WTC11 (cell line): ENCODE measurements at regions not wholly inside any gene's neighbourhood (a gene's known extent, or its start where the extent isn't known, plus 50 kb on each side); places are given as distances from the start of the nearest gene placed in this dataset.
"Not testable (repeated sequence)": the region's sequence is repeated elsewhere in the genome, so short reads cannot be mapped to it uniquely, and the experiment has no call there.

Source experiments
- ATAC-seq: fragments of 200-7000 bp; cut with Tn5 transposase; 2 replicates; pipeline ENCODE4 v1.10.0; 2021; ENCODE audit warnings: mild to moderate bottlenecking, moderate library complexity
- CTCF ChIA-PET: fragments of 300-600 bp; sonication (Branson Sonifier 250); formaldehyde crosslinking; loops from one replicate; lab custom pipeline; 2021; ENCODE audit warnings: antibody characterized with exemption; lab: Charles Lee
- POLR2A ChIA-PET: fragments of 350-600 bp; sonication (Branson Sonifier 250); formaldehyde crosslinking; loops from one replicate; lab custom pipeline; 2021; ENCODE audit warnings: antibody characterized with exemption; lab: Charles Lee
- DNase-seq: peaks from one replicate; pipeline ENCODE4 v3.0.0; 2021; ENCODE audit warnings: low spot score
- H3K27ac Mint-ChIP-seq: 2 replicates; pipeline ENCODE4 v1.8.0; 2021; ENCODE audit warnings: mixed read lengths
- H3K27me3 Mint-ChIP-seq: 2 replicates; pipeline ENCODE4 v1.8.0; 2021; ENCODE audit warnings: low read depth, mild to moderate bottlenecking, moderate library complexity, mixed read lengths
- H3K36me3 Mint-ChIP-seq: 2 replicates; pipeline ENCODE4 v1.8.0; 2021; ENCODE audit warnings: mixed read lengths
- H3K4me1 Mint-ChIP-seq: 2 replicates; pipeline ENCODE4 v1.8.0; 2022; ENCODE audit warnings: mixed read lengths
- H3K4me3 Mint-ChIP-seq: 2 replicates; pipeline ENCODE4 v1.8.0; 2021; ENCODE audit warnings: mild to moderate bottlenecking, moderate library complexity, mixed read lengths
- H3K9me3 Mint-ChIP-seq: 2 replicates; pipeline ENCODE4 v1.8.0; 2021; ENCODE audit warnings: mixed read lengths
- ATF1 ChIP-seq: sonication (generic); formaldehyde crosslinking; IDR thresholded peaks from 2 replicates; pipeline ENCODE4 v1.8.1; 2023; ENCODE audit warnings: mild to moderate bottlenecking, moderate library complexity, missing genetic modification reagents
- ATF3 ChIP-seq: sonication (generic); formaldehyde crosslinking; conservative IDR thresholded peaks from 2 replicates; pipeline ENCODE4 v1.8.1; 2022; ENCODE audit warnings: mild to moderate bottlenecking, missing genetic modification reagents
- E2F4 ChIP-seq: sonication (generic); formaldehyde crosslinking; IDR thresholded peaks from 2 replicates; pipeline ENCODE4 v1.8.1; 2022; ENCODE audit warnings: low read depth, mild to moderate bottlenecking, moderate library complexity, missing genetic modification reagents, borderline replicate concordance
- E2F5 ChIP-seq: sonication (generic); formaldehyde crosslinking; IDR thresholded peaks from 2 replicates; pipeline ENCODE4 v1.8.1; 2022; ENCODE audit warnings: mild to moderate bottlenecking, moderate library complexity, missing genetic modification reagents
- ESRRA ChIP-seq: sonication (generic); formaldehyde crosslinking; IDR thresholded peaks from 2 replicates; pipeline ENCODE4 v1.8.1; 2022; ENCODE audit warnings: mild to moderate bottlenecking, missing genetic modification reagents, borderline replicate concordance
- FOXJ3 ChIP-seq: sonication (generic); formaldehyde crosslinking; IDR thresholded peaks from 2 replicates; pipeline ENCODE4 v1.9.0; 2021; ENCODE audit warnings: missing genetic modification reagents, mild to moderate bottlenecking, borderline replicate concordance
- GABPB1 ChIP-seq: sonication (generic); formaldehyde crosslinking; IDR thresholded peaks from 2 replicates; pipeline ENCODE4 v1.8.1; 2023; ENCODE audit warnings: mild to moderate bottlenecking, missing genetic modification reagents
- GTF2I ChIP-seq: fragments of 250-450 bp; sonication (Bioruptor Pico); conservative IDR thresholded peaks from 2 replicates; pipeline ENCODE4 v1.4.0; 2021; ENCODE audit warnings: mild to moderate bottlenecking
- HMGA2 ChIP-seq: fragments of 250-450 bp; sonication (Bioruptor Pico); IDR thresholded peaks from 2 replicates; pipeline ENCODE4 v1.4.0; 2021; ENCODE audit warnings: mild to moderate bottlenecking, moderate library complexity
- NR1H2 ChIP-seq: sonication (generic); formaldehyde crosslinking; IDR thresholded peaks from 2 replicates; pipeline ENCODE4 v1.9.0; 2021; ENCODE audit warnings: mild to moderate bottlenecking, moderate library complexity, missing genetic modification reagents
- NR2C2 ChIP-seq: sonication (generic); formaldehyde crosslinking; IDR thresholded peaks from 2 replicates; pipeline ENCODE4 v1.8.0; 2022; ENCODE audit warnings: mild to moderate bottlenecking, missing genetic modification reagents
- NR3C1 ChIP-seq: sonication (generic); formaldehyde crosslinking; conservative IDR thresholded peaks from 2 replicates; pipeline ENCODE4 v1.8.1; 2023; ENCODE audit warnings: low read depth, mild to moderate bottlenecking, missing genetic modification reagents
- OVOL2 ChIP-seq: fragments of 250-450 bp; sonication (Bioruptor Pico); IDR thresholded peaks from 2 replicates; pipeline ENCODE4 v1.9.0; 2021; ENCODE audit warnings: mild to moderate bottlenecking, borderline replicate concordance
- TEAD1 ChIP-seq: sonication (generic); formaldehyde crosslinking; IDR thresholded peaks from 2 replicates; pipeline ENCODE4 v1.8.0; 2022; ENCODE audit warnings: mild to moderate bottlenecking, missing genetic modification reagents
- USF1 ChIP-seq: sonication (generic); formaldehyde crosslinking; IDR thresholded peaks from 2 replicates; pipeline ENCODE4 v1.8.0; 2022; ENCODE audit warnings: mild to moderate bottlenecking, missing genetic modification reagents
- ZNF138 ChIP-seq: sonication (generic); formaldehyde crosslinking; conservative IDR thresholded peaks from 2 replicates; pipeline ENCODE4 v1.8.1; 2022; ENCODE audit warnings: mild to moderate bottlenecking, moderate library complexity, missing genetic modification reagents
- ZNF396 ChIP-seq: fragments of 250-450 bp; sonication (Bioruptor Pico); IDR thresholded peaks from 2 replicates; pipeline ENCODE4 v1.8.0; 2021; ENCODE audit warnings: mild to moderate bottlenecking, moderate library complexity, borderline replicate concordance
- TF ChIP-seq, protein P1 (sequence below): sonication (generic); formaldehyde crosslinking; IDR thresholded peaks from 2 replicates; pipeline ENCODE4 v1.8.1; 2023; ENCODE audit warnings: mild to moderate bottlenecking, missing genetic modification reagents, moderate library complexity
- TF ChIP-seq, protein P2 (sequence below): sonication (generic); formaldehyde crosslinking; IDR thresholded peaks from 2 replicates; pipeline ENCODE4 v1.8.0; 2022; ENCODE audit warnings: mild to moderate bottlenecking, missing genetic modification reagents
- TF ChIP-seq, protein P3 (sequence below): sonication (generic); formaldehyde crosslinking; IDR thresholded peaks from 2 replicates; pipeline ENCODE4 v1.8.1; 2023; ENCODE audit warnings: mild to moderate bottlenecking, missing genetic modification reagents, moderate library complexity

DNA sequence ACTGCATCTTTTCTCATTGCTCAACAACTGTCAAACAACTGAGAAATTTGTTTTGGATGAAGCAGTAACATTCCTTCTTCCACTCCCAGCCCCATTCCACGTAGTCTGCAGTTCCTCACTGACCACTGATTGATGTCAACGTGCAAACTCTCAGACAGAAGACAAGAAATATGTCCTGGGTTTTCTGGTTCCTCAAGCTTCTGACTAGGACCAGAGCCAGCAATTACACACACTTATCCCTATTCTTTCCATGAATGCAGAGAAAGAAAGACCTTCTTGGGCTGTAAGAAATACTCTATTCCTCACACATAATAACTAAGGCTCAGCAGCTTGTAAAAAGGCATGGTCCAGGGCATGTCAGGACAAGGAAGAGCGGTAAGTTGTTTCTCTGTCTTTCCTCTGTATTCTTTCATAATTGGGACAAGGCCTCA, 790.1 kb upstream of the SLC35B3 start:
- TF ChIP-seq, protein P1, sequence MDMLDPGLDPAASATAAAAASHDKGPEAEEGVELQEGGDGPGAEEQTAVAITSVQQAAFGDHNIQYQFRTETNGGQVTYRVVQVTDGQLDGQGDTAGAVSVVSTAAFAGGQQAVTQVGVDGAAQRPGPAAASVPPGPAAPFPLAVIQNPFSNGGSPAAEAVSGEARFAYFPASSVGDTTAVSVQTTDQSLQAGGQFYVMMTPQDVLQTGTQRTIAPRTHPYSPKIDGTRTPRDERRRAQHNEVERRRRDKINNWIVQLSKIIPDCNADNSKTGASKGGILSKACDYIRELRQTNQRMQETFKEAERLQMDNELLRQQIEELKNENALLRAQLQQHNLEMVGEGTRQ (CRISPR knock-in tag) = no peak
- TF ChIP-seq ZNF396 (no peak), NR3C1 (CRISPR knock-in tag) (no peak), GABPB1 (no peak), HMGA2 (CRISPR knock-in tag) (no peak), ATF3 (CRISPR knock-in tag) (no peak), GTF2I (CRISPR knock-in tag) (no peak), ATF1 (CRISPR knock-in tag) (no peak), E2F5 (no peak), ZNF138 (CRISPR knock-in tag) (no peak), USF1 (CRISPR knock-in tag) (no peak), E2F4 (no peak), TEAD1 (no peak)
- DNase-seq (no peak), ATAC-seq (no peak)
- CTCF ChIA-PET = no interaction called here
- Mint-ChIP-seq H3K27ac (no peak overlapping the region), H3K36me3 (no peaks in the 10 kb centered on the region), H3K27me3 (no peaks in the 10 kb centered on the region), H3K4me1 (0 out of 2 replicates have a peak, but pooled peaks cover 3% of the 10 kb centered on the region), H3K9me3 (peaks cover 19% of the 10 kb centered on the region), H3K4me3 (no peak overlapping the region)
- POLR2A ChIA-PET = no interaction called here

GRCh38 chr6:9224539-9224938, 789.2 kb upstream of the SLC35B3 start:
- Mint-ChIP-seq H3K4me3 (no peak overlapping the region), H3K27me3 (no peaks in the 10 kb centered on the region), H3K27ac (no peak overlapping the region), H3K9me3 (peaks cover 22% of the 10 kb centered on the region), H3K36me3 (0 out of 2 replicates have a peak, but pooled peaks cover 2% of the 10 kb centered on the region), H3K4me1 (0 out of 2 replicates have a peak, but pooled peaks cover 3% of the 10 kb centered on the region)
- DNase-seq (no peak), ATAC-seq (no peak)
- POLR2A ChIA-PET = no interaction called here
- CTCF ChIA-PET = no interaction called here
- TF ChIP-seq NR1H2 (CRISPR knock-in tag) = no peak
- TF ChIP-seq FOXJ3 (CRISPR knock-in tag) = no peak
- TF ChIP-seq, protein P2, sequence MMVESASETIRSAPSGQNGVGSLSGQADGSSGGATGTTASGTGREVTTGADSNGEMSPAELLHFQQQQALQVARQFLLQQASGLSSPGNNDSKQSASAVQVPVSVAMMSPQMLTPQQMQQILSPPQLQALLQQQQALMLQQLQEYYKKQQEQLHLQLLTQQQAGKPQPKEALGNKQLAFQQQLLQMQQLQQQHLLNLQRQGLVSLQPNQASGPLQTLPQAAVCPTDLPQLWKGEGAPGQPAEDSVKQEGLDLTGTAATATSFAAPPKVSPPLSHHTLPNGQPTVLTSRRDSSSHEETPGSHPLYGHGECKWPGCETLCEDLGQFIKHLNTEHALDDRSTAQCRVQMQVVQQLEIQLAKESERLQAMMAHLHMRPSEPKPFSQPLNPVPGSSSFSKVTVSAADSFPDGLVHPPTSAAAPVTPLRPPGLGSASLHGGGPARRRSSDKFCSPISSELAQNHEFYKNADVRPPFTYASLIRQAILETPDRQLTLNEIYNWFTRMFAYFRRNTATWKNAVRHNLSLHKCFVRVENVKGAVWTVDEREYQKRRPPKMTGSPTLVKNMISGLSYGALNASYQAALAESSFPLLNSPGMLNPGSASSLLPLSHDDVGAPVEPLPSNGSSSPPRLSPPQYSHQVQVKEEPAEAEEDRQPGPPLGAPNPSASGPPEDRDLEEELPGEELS (CRISPR knock-in tag) = no peak
- TF ChIP-seq ZNF138 (CRISPR knock-in tag) = no peak
- no peak for TF ChIP-seq ESRRA (CRISPR knock-in tag)
- TF ChIP-seq, protein P3, sequence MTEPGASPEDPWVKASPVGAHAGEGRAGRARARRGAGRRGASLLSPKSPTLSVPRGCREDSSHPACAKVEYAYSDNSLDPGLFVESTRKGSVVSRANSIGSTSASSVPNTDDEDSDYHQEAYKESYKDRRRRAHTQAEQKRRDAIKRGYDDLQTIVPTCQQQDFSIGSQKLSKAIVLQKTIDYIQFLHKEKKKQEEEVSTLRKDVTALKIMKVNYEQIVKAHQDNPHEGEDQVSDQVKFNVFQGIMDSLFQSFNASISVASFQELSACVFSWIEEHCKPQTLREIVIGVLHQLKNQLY (CRISPR knock-in tag) = no peak
- no peak for TF ChIP-seq NR2C2 (CRISPR knock-in tag)
- no peak for TF ChIP-seq OVOL2
- TF ChIP-seq, all 79 proteins: peak for 0

DNA sequence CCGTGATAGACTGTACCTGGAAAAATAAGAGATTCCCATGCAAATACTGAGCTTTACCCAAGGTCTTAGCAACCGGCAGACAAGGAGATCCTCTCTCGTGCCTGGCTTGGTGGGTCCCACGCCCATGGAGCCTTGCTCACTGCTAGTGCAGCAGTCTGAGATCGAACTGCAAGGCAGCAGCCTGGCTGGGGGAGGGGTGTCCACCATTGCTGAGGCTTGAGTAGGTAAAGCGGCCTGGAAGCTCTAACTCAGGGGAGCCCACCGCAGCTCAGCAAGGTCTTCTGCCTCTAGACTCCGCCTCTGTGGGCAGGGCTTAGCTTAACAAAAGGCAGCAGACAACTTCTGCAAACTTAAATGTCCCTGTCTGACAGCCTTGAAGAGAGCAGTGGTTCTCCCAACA, 778.4 kb upstream of the SLC35B3 start:
- H3K27ac Mint-ChIP-seq, H3K36me3 Mint-ChIP-seq, CTCF ChIA-PET, H3K4me3 Mint-ChIP-seq, H3K27me3 Mint-ChIP-seq, H3K4me1 Mint-ChIP-seq, POLR2A ChIA-PET: not testable (repeated sequence)
- H3K9me3 Mint-ChIP-seq = peaks cover 25% of the 10 kb centered on the region
- DNase-seq (peak; percentile 21), ATAC-seq (peak; percentile 76)
